G401 (cell line): ENCODE measurements at regions not wholly inside any gene's neighbourhood (a gene's known extent, or its start where the extent isn't known, plus 50 kb on each side); places are given as distances from the start of the nearest gene placed in this dataset.
"Not testable (repeated sequence)": the region's sequence is repeated elsewhere in the genome, so short reads cannot be mapped to it uniquely, and the experiment has no call there.

Experiments
- DNase-seq: peaks from one replicate; pipeline ENCODE4 v3.0.0-alpha.2; 2015; ENCODE audit warnings: low spot score
- in situ Hi-C: cut with HindIII; loops from 2 replicates; pipeline ENCODE4 v1.10.0; 2016; ENCODE audit warnings: low sequenced_read_pairs, mixed read lengths

DNA sequence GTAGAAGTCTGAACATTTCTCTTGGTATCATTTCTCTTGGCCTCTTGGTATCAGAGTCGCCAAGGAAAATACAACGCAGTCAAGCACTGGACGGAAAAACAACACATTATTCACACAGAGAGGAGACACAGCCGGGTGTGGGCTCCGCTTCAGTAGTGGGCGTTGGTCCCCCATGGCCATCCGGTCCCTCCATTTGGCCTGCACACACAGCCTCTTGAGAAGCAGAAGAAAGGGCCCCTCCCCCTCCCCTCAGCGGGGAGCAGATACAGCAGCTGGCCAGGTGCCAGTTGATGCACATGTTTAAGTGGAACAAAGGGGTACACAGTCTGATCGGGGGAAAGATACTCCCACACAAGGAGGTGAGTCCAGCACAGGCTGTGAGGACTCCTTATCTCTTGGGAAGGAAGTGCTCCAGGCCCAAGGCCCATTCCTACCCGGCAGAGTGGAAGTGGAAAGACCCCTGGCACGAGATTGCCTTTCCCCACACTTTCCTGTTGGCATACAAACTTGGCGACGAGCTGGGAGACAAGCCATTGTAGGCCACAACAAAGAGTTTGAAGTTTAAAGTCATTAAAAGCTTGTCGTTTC, 311.3 kb downstream of the FAM72C start:
- no peak for DNase-seq
- in situ Hi-C loops = no loop called here

DNA sequence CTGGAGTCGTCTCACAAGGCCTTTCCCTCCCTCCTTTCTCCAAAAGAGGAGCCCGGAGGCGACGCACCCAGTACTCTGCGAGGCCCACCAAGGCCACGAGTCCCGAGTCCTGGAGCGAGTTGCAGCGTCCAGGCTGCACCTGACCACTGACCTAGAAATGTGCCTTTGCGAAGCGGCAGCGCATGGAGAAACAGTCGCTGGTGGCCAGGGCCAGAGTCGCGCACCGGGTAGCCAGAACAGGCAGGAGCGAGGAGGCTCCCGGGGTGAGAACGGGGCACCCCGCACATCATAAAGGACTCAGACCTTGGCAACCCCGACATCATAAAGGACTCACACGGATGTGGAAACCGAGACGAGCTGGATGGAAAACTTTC, 318.4 kb downstream of the FAM72C start:
- DNase-seq = no peak
- in situ Hi-C loops = no loop called here

DNA sequence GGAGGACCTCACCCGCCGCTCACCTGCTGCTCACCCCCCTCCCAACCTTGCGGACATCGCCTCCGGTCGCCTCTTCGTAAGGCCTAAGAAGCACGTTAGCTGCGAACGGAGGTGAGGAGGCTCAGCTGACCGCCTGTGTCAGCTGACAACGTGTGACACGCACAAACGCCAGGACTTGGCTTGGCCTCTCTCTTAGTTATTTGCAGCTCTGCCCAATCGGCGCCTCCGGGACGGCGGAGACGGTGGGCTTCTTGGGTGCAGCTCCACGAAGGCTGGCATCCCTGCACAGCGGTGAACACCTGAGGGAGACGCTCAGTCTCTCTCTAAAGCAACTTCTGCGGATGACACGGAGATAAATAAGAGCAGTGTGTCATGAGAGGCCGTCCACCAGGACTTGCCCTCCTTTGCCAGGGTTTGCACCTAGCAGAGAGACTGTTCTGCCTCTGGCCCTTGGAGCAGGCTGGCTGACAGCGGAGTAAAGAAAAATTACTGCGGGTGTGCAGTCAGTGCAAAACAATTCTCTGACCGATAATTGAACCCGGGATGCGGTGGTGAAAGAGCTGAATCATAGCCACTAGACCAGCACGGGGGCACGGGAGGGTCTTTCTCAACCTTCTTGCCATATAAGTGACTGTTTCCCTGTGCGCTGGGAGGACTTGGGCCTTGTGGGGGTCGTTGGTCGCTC, 318.9 kb downstream of the FAM72C start:
- in situ Hi-C loops = no loop called here
- DNase-seq = no peak

DNA sequence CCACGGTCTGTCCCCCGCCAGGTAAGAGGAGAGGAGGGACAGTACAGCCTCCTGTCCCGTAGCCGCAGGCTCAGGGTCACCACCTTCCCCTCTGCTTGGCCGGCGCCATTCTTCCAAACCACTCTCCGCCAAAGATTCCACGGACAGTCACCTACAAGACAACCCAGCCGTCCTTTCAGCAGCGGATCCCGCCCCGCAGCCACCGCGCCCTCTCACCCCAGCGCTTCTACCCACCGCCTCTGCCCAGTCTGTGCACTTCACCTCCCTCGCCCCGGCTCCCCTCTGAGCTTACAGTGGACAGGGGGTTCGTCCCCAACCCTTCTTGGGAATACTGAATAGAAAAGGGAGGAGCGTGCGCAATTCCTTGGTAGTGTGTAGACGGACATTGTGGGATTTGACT, 319.6 kb downstream of the FAM72C start:
- no peak for DNase-seq
- in situ Hi-C loops = no loop called here

DNA sequence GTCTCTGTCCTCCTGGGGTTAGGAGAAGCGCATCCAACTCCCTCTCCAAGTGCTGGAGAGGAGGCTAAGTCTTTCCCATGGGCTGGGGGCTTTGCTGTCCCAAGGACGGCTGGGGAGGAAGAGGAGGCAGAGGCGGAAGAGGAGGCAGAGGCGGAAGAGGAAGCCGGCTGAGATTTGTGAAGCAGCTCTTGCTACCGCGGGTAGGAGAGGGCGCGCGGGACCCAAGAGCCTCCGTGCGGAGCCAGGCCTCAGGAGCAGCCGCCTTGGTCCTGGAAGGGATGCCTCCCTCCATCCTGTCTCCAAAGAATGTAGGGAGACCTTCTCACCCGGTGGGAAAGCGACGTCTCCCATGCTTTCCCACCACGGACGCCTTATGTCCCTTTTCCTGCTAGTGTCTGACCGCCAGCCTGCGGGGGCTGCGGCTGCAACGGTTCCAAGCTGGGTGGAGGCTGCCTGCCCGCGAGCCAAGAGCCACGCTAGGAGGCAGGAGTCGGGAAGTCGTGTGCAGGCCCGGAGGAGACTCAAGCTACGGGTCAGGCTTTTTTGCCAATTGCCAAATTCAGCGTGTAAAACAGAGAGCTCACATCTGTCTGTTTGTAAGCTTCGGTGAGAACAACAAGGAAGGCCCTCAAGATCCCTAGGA, 320.3 kb downstream of the FAM72C start:
- DNase-seq = no peak
- in situ Hi-C loops = no loop called here

DNA sequence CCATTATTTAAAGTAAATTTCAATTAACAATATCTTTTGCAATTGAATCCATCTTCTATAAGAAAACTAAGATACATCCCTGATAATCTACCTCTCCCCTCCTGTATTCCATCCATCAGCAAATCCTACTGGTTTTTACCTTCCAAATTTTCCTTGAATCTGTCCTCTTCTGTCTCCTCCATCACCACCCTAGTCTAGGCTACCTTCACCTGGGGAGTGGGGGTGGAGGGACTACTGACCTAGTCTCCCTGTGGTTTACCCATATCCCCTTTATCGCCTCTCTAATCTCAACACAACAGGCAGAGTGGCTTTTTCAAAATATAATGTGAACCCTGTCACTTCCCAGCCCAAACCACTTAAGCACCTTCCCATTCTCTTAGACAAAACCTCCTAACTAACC, 327.8 kb downstream of the FAM72C start:
- DNase-seq, in situ Hi-C loops: not testable (repeated sequence)

DNA sequence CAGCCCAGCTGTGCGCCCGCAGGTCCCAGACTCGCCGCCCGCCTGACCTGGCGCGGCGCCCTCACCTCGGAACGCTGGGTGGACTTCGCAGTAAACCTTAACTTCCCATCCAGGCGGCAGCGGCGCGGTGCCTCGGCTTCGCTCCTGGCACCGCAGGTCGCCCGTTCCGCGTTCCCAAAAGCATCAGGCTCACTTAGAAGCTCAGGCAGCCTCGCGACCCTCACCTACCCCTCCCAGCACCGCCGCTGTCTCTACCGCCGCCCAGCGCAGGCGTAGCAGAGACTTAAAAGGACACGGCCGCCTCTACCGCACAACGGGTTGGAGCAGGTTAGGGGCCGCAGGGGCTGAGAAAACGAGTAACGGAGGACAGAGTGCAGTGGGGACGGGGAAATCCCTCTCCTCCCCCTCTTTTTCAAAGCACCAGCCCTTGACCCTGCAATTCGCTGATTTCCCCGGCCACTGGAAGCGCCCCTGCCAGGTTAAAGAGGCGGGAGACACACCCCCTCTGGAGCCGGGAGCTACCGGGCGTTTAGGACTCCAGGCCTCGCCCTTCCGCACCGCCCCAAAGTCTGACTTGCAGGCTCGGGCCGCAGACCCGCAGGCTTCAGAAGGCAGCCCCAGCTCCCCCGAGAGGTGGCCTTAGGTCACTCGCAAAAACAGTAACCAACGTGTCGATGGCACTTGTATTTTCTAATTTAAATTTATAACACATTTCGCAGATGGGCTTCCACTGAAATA, 328.5 kb downstream of the FAM72C start:
- no peak for DNase-seq
- in situ Hi-C loops = no loop called here

DNA sequence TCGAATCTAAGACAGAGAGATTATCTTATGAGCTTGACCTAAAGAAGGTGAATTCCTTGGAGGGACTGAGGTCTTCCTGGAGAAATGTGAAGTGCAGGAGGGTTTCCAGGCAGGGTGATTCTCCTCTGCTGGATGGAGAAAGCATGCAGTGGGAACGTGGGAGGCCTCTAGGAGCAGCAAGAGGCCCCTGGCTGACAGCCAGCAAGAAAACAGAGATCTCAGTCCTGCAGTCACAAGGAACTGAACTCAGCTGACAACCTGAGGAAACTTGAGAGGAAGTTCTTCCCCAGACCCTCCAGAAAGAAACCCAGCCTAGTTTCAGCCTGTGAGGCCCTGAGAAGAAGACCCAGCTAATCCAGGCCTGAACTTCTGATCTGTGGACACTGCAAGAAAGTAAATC, 345.9 kb downstream of the FAM72C start:
- in situ Hi-C loops = no loop called here
- no peak for DNase-seq

DNA sequence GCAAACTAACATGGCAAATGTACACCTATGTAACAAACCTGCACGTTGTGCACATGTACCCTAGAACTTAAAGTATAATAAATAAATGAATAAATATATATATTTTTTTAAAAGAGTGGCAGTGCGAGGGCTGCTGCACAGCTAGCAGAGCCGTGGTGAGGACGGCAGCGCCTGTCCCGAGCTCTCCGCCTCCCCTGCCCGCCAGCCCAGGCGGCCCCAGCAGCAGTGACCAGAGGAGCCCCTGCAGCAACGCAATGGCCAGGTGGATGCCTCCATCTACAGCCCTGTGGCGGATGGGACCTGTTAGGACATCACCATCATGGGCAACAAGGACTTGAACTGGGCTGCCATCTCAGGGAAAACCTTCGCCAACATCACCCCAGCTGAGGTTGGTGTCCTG, 351.9 kb downstream of the FAM72C start:
- in situ Hi-C loops = no loop called here

DNA sequence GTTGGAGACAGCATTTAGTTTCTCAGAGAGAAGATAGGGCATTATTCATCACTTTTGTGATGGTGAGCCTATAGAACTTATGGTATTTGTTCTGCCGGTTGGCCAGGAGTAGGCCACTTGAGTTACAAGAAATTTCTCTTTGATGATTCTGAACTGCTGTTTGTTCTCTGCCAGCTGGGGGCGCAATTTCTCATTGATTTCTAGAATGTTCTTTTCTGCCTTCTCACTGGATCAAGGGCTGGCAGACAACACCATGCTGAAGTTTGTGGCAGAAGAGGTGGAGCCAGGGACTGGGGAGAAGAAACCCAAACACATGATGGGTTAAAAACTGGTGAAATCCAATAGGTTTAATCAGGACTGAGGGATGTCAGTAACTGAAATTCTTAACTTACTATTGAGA, 360.6 kb downstream of the FAM72C start:
- in situ Hi-C loops = no loop called here

More for the DNA sequence above, 351.9 kb downstream of the FAM72C start:
- no peak for DNase-seq

DNA sequence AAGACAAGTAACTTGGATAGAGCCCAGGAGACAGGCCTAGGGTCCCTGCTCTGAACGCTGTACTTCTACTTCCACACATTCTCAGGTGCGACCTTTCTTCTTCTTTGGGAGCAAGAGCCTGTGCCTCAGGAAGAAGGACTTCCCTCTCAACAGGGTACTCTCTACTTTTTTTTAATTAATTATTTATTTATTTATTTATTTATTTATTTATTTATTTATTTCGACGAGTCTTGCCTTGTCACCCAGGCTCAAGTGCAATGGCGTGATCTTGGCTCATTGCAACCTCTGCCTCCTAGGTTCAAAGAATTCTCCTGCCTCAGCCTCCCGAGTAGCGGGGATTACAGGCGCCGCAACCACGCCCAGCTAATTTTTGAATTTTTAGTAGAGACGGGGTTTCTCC, 361.6 kb downstream of the FAM72C start:
- no peak for DNase-seq
- in situ Hi-C loops = no loop called here

More for the DNA sequence above, 360.6 kb downstream of the FAM72C start:
- DNase-seq = no peak

DNA sequence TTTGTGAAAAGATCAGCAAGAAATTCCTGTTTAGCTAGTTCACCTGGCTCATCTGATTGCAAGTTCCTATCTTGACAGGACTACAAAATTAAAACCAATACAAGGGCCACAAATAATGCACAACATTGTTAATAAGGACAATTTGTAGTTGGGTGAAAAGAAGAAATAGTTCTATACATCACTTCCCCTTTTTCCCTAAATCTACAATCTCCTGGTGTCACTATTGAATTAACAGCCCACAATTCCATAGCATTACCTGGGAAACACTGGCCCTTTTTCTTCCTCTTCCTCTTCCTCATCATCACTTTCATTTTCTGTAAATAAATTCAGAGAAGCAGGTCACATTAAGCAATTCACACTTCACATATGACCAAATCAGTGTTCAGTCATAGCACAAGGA, 366.9 kb downstream of the FAM72C start:
- in situ Hi-C loops = no loop called here
- DNase-seq = no peak

DNA sequence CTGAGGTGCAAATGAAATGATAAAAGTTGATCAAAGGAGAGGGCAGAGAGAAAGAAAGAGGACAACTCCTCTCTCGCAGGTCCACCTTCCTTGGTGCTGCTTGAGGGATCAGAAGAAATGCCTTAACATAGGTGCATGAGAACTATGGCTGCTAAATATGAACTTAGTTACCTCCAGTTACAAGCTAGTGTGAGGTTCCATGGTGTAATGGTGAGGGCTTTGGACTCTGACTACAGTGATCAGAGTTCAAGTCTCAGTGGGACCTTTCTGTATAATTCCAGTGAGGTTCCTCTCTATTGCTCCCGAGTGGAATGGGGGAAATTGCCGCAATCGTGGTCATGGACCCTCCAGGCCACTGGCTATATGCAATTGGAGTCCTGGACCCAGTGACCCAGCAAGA, 387.3 kb downstream of the FAM72C start:
- in situ Hi-C loops = no loop called here
- no peak for DNase-seq

DNA sequence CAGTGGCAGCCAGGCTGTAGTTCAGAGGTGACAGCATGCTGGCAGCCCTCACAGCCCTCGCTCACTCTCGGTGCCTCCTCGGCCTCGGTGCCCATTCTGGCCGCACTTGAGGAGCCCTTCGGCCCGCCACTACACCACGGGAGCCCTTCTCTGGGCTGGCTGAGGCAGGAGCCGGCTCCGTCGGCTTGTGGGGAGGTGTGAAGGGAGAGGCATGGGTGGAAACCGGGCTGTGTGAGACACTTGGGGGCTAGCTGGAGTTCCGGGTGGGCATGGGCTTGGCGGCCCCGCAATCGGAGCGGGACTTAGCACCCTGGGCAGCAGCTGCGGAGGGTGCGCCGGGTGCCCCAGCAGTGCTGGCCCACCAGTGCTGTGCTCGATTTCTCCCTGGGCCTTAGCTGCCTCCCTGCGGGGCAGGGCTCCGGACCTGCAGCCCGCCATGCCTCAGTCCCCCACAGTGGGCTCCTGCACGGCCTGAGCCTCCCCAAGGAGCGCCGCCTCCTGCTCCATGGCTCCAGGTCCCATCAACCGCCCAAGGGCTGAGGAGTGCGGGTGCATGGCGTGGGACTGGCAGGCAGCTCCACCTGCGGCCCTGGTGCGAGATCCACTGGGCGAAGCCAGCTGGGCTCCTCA, 396.8 kb downstream of the FAM72C start:
- no peak for DNase-seq
- in situ Hi-C loops = no loop called here

DNA sequence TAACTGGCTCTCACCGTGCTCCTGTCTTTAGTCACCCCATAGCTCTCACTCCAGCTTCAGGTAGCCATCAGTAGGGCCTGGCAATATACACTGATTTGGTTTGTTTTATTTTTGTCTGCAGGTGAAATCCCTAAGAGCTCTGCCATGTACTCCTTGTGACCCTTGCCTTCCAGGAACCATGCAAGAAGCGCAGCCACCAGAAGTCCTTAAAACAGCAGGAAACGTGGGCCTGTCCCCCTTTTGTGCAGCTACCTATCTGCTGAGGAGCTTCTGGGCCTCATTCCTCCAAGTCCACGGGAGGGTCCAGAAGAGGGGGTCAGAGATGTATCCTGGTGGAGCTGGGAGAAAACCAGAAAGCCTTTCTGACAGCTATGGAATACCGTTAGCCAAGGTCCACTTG, 399.1 kb downstream of the FAM72C start:
- in situ Hi-C loops = not testable (repeated sequence)

DNA sequence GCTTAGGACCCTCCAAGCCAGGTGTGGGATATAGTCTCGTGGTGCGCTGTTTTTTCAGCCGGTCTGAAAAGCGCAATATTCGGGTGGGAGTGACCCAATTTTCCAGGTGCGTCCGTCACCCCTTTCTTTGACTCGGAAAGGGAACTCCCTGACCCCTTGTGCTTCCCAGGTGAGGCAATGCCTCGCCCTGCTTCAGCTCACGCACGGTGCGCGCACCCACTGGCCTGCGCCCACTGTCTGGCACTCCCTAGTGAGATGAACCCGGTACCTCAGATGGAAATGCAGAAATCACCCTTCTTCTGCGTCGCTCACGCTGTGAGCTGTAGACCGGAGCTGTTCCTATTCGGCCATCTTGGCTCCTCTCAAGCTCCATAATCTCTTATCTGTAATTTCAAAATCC, 408.0 kb downstream of the FAM72C start:
- DNase-seq, in situ Hi-C loops: not testable (repeated sequence)

More for the DNA sequence above, 399.1 kb downstream of the FAM72C start:
- DNase-seq = not testable (repeated sequence)

DNA sequence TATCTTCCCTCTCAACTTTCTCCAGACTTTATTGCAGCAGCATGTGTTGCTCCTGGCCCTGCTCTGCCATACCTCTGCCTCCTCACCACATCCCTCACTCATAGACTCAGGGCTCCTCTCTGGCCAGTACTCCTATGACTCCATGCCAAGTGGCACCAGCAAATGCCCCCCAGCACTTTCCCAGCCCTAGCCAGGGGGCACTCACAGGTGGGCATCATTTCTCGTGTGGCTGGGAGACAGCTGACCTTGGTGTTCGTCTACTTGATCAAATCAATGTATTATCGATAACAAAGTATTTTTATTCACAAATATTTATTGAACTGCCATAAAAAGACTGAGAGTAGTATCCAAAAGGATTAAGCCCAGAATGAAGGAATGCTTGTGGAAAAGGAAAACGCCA, 418.2 kb downstream of the FAM72C start:
- no peak for DNase-seq

DNA sequence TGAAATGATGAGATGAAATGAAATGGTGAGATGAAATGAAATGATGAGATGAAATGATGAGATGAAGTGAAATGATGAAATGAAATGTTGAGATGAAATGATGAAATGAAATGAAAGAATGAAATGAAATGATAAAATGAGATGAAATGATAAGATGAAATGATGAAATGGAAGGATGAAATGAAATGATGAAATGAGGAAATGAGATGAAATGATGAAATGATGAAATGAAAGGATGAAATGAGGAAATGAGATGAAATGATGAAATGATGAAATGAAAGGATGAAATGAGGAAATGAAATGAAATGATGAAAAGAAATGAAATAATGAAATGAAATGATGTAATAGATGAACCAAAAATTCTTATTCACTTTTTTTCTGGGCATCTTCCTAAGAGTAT, 467.1 kb downstream of the FAM72C start:
- in situ Hi-C loops, DNase-seq: not testable (repeated sequence)

More for the DNA sequence above, 418.2 kb downstream of the FAM72C start:
- in situ Hi-C loops = no loop called here

DNA sequence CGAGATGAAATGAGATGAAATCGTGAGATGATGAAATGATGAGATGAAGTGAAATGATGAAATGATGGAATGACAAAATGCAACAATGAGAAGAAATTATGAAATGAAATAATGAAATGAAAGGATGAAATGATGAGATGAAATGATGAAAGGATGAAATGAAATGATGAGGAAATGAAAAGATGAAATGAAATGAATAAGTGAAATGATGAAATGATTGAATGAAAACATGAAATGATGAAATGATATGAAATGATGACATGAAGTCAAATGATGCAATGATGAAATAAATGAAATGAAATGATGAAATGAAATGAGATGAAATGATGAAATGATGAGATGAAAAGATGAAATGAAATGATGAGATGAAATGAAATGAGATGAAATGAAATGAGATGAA, 467.7 kb downstream of the FAM72C start:
- in situ Hi-C loops, DNase-seq: not testable (repeated sequence)

DNA sequence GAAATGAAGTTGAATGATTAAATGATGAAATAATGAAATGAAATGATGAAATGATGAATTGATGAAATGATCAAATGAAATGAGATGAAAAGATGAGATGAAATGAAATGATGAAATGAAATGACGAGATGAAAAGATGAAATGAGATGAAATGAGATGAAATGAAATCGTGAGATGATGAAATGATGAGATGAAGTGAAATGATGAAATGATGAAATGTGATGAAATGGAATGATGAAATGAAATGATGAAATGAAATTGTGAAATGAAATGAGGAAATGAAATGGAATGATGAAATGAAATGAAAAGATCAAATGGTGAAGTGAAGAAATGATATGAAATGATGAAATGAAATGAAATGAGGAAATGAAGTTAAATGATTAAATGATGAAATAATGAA, 468.7 kb downstream of the FAM72C start:
- in situ Hi-C loops, DNase-seq: not testable (repeated sequence)
